HCT116 (cell line): ENCODE measurements at regions not wholly inside any gene's neighbourhood (a gene's known extent, or its start where the extent isn't known, plus 50 kb on each side); places are given as distances from the start of the nearest gene placed in this dataset.

Experiments used
- ATF3 ChIP-seq: IDR thresholded peaks from 2 replicates; pipeline ENCODE4 v1.6.1; 2012
- CTCF ChIP-seq, 3 experiments: fragments of 200-600 bp in 1 of 3; sonication (generic) in 1 of 3; IDR thresholded peaks in 2 of 3; conservative IDR thresholded peaks in 1 of 3; 2 replicates each; pipeline ENCODE4 v1.5.1; 2012 to 2017; ENCODE audit warnings: low read depth in 2 of 3, low read length in 2 of 3, antibody characterized with exemption in 1 of 3, borderline replicate concordance in 1 of 3, control low read depth in 1 of 3, mild to moderate bottlenecking in 1 of 3, mixed read lengths in 1 of 3, mixed run types in 1 of 3, moderate library complexity in 1 of 3; ENCODE audit not compliant: insufficient read depth in 1 of 3
- ELF1 ChIP-seq: IDR thresholded peaks from 2 replicates; pipeline ENCODE4 v1.6.1; 2012; ENCODE audit warnings: low read depth, borderline replicate concordance
- EZH2 ChIP-seq: fragments of 200-600 bp; sonication (generic); IDR thresholded peaks from 2 replicates; pipeline ENCODE4 v1.6.1; 2017; ENCODE audit warnings: antibody characterized with exemption, mixed run types
- EZH2phosphoT487 ChIP-seq: fragments of 200-600 bp; IDR thresholded peaks from 2 replicates; pipeline ENCODE4 v1.6.1; 2018; ENCODE audit warnings: antibody characterized with exemption, borderline replicate concordance
- FOSL1 ChIP-seq: IDR thresholded peaks from 2 replicates; pipeline ENCODE4 v1.6.1; 2012; ENCODE audit warnings: low read depth
- POLR2A ChIP-seq: IDR thresholded peaks from 2 replicates; pipeline ENCODE4 v1.7.0; 2011; ENCODE audit warnings: borderline replicate concordance; ENCODE audit not compliant: insufficient read depth, insufficient read length; ENCODE audit errors: extremely low read depth
- RAD21 ChIP-seq: IDR thresholded peaks from 2 replicates; pipeline ENCODE4 v1.6.1; 2012; ENCODE audit warnings: low read depth, mild to moderate bottlenecking
- REST ChIP-seq: IDR thresholded peaks from 2 replicates; pipeline ENCODE4 v1.6.1; 2012; ENCODE audit warnings: low read depth
- SIN3A ChIP-seq: IDR thresholded peaks from 2 replicates; pipeline ENCODE4 v1.6.1; 2012; ENCODE audit warnings: low read depth
- SRF ChIP-seq: IDR thresholded peaks from 2 replicates; pipeline ENCODE4 v1.6.1; 2012; ENCODE audit warnings: low read depth
- TCF7L2 ChIP-seq: IDR thresholded peaks from 2 replicates; pipeline ENCODE4 v1.7.0; 2011; ENCODE audit warnings: borderline replicate concordance, inconsistent platforms; ENCODE audit not compliant: insufficient read depth, insufficient read length; ENCODE audit errors: extremely low read depth

GRCh38 chr21:35711213-35711612, 349.1 kb downstream of the SETD4 start:
- no peak for TF ChIP-seq CTCF (IDR thresholded peaks at IDR 0.05 in 2 of 3, conservative IDR thresholded peaks at IDR 0.05 in 1 of 3; ENCODE audit: borderline replicate concordance in 1 of 3, insufficient read depth in 1 of 3, low read depth in 2 of 3, low read length in 2 of 3)
- TF ChIP-seq SIN3A = no peak
- TF ChIP-seq ELF1 = no peak
- no peak for TF ChIP-seq SRF
- no peak for TF ChIP-seq EZH2phosphoT487
- TF ChIP-seq ATF3 = no peak
- TF ChIP-seq EZH2 = no peak
- no peak for TF ChIP-seq FOSL1
- TF ChIP-seq RAD21 = no peak
- TF ChIP-seq POLR2A = no peak
- no peak for TF ChIP-seq REST
- no peak for TF ChIP-seq TCF7L2
